GM12875 (cell line): ENCODE measurements at regions not wholly inside any gene's neighbourhood (a gene's known extent, or its start where the extent isn't known, plus 50 kb on each side); places are given as distances from the start of the nearest gene placed in this dataset.

Source experiments
- H3K4me3 ChIP-seq: one replicate; pipeline ENCODE4 v1.5.1; 2011; ENCODE audit warnings: low read depth, low read length, control low read depth
- TF ChIP-seq, protein P1 (sequence below): IDR thresholded peaks from 2 replicates; pipeline ENCODE4 v1.5.1; 2011; ENCODE audit warnings: low read depth, mild to moderate bottlenecking, control low read depth, inconsistent platforms, low read length, moderate library complexity, borderline replicate concordance; ENCODE audit not compliant: insufficient read depth

GRCh38 chr12:111041091-111041490 lies 120.7 kb upstream of the MYL2 start:
- TF ChIP-seq, protein P1, sequence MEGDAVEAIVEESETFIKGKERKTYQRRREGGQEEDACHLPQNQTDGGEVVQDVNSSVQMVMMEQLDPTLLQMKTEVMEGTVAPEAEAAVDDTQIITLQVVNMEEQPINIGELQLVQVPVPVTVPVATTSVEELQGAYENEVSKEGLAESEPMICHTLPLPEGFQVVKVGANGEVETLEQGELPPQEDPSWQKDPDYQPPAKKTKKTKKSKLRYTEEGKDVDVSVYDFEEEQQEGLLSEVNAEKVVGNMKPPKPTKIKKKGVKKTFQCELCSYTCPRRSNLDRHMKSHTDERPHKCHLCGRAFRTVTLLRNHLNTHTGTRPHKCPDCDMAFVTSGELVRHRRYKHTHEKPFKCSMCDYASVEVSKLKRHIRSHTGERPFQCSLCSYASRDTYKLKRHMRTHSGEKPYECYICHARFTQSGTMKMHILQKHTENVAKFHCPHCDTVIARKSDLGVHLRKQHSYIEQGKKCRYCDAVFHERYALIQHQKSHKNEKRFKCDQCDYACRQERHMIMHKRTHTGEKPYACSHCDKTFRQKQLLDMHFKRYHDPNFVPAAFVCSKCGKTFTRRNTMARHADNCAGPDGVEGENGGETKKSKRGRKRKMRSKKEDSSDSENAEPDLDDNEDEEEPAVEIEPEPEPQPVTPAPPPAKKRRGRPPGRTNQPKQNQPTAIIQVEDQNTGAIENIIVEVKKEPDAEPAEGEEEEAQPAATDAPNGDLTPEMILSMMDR = no peak
- H3K4me3 ChIP-seq = no peak overlapping the region

- no peak overlapping the region for H3K4me3 ChIP-seq
- TF ChIP-seq, protein P1 = no peak
Measured at GRCh38 chr12:111040690-111041089, 120.3 kb upstream of the MYL2 start.

DNA sequence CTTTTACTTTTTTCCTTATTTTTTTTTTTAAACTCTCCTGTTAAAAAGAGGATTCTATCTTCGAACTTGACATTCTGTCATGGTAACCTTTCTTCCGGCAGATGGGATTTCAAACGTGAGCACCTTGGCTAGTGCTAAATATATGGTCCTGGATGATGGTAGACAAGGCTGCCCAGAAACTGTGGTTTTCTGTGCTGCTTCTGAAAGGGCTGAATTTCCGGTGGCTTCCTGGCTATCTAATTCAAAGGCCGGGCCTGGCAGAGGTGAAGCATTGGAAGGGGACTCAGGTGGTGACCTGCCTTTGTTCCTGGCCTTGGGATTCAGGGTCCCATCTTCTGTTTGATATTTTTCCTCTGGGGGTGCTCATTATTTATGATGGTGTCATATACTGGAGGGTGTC lies 118.6 kb upstream of the MYL2 start:
- TF ChIP-seq, protein P1 = no peak
- H3K4me3 ChIP-seq = no peak overlapping the region

- TF ChIP-seq, protein P1 = no peak
- no peak overlapping the region for H3K4me3 ChIP-seq
Measured at GRCh38 chr12:111038077-111038476, 117.7 kb upstream of the MYL2 start.

GRCh38 chr12:111037047-111037446 lies 116.7 kb upstream of the MYL2 start:
- H3K4me3 ChIP-seq = no peak overlapping the region
- TF ChIP-seq, protein P1 = no peak

- H3K4me3 ChIP-seq = no peak overlapping the region
Measured at GRCh38 chr12:111035578-111036301, 115.4 kb upstream of the MYL2 start.

More at GRCh38 chr12:111035578-111036301, 115.4 kb upstream of the MYL2 start:
- TF ChIP-seq, protein P1 = no peak
